SK-N-MC (cell line): ENCODE measurements at regions not wholly inside any gene's neighbourhood (a gene's known extent, or its start where the extent isn't known, plus 50 kb on each side); places are given as distances from the start of the nearest gene placed in this dataset.

ENCODE experiments used
- DNase-seq: peaks from one replicate; pipeline ENCODE4 v3.0.0-alpha.2; 2011; ENCODE audit warnings: low read depth, low spot score
- H3K27ac ChIP-seq: fragments of 200-600 bp; sonication (generic); 2 replicates; pipeline ENCODE4 v1.5.1; 2016; ENCODE audit warnings: mixed run types
- H3K36me3 ChIP-seq: fragments of 200-600 bp; sonication (generic); 2 replicates; pipeline ENCODE4 v1.6.1; 2017; ENCODE audit warnings: antibody characterized with exemption, low read length, mixed read lengths; ENCODE audit not compliant: insufficient read depth
- H3K4me3 ChIP-seq: fragments of 200-600 bp; sonication (generic); 2 replicates; pipeline ENCODE4 v1.5.1; 2016
- H3K9ac ChIP-seq: fragments of 200-600 bp; sonication (generic); 2 replicates; pipeline ENCODE4 v1.8.0; 2017; ENCODE audit warnings: mixed run types, mixed read lengths; ENCODE audit not compliant: insufficient read length
- H3K9me3 ChIP-seq: fragments of 200-600 bp; sonication (generic); 2 replicates; pipeline ENCODE4 v1.6.1; 2017; ENCODE audit warnings: low read depth, mild to moderate bottlenecking, antibody characterized with exemption, low read length, moderate library complexity, mixed read lengths
- EZH2 ChIP-seq: fragments of 200-600 bp; sonication (generic); IDR thresholded peaks from one replicate; pipeline ENCODE4 v1.6.1; 2017; ENCODE audit warnings: antibody characterized with exemption
- FOXP2 ChIP-seq: optimal IDR thresholded peaks from 2 replicates; pipeline ENCODE3; 2011; ENCODE audit warnings: mild to moderate bottlenecking, moderate library complexity; ENCODE audit not compliant: insufficient read depth; ENCODE audit errors: extremely low read length, control extremely low read depth
- POLR2AphosphoS5 ChIP-seq: IDR thresholded peaks from 2 replicates; pipeline ENCODE4 v1.6.1; 2012; ENCODE audit warnings: mild to moderate bottlenecking, low read depth, low read length, borderline replicate concordance

- Histone ChIP-seq H3K27ac (no peak overlapping the region), H3K36me3 (no peaks in the 10 kb centered on the region)
- no peak for DNase-seq
These were observed 104.9 kb upstream of the SOX5 start for GRCh38 chr12:24054416-24054815.

GRCh38 chr12:24049728-24050127 is 100.3 kb upstream of the SOX5 start:
- Histone ChIP-seq H3K36me3 (peaks cover 3% of the 10 kb centered on the region; the same call in 1 of the 2 replicates), H3K9me3 (no peaks in the 10 kb centered on the region; the same call in 1 of the 2 replicates), H3K9ac (no peak overlapping the region), H3K4me3 (no peak overlapping the region), H3K27ac (no peak overlapping the region)
- no peak for DNase-seq
- no peak for TF ChIP-seq EZH2
- TF ChIP-seq POLR2AphosphoS5 = no peak
- no peak for TF ChIP-seq FOXP2

More at GRCh38 chr12:24054416-24054815, 104.9 kb upstream of the SOX5 start:
- no peak overlapping the region for H3K4me3 ChIP-seq
- TF ChIP-seq POLR2AphosphoS5 (no peak), EZH2 (no peak), FOXP2 (no peak)
- H3K9ac ChIP-seq = no peak overlapping the region
- H3K9me3 ChIP-seq = no peaks in the 10 kb centered on the region

- Histone ChIP-seq H3K36me3 (peaks cover 3% of the 10 kb centered on the region; the same call in 1 of the 2 replicates), H3K27ac (no peak overlapping the region), H3K4me3 (no peak overlapping the region), H3K9me3 (no peaks in the 10 kb centered on the region; the same call in 1 of the 2 replicates), H3K9ac (no peak overlapping the region)
- TF ChIP-seq EZH2 (no peak), FOXP2 (no peak), POLR2AphosphoS5 (no peak)
- DNase-seq = no peak
These were observed 99.6 kb upstream of the SOX5 start for GRCh38 chr12:24049101-24049500.

GRCh38 chr12:24048446-24048845 is 99.0 kb upstream of the SOX5 start:
- H3K27ac ChIP-seq = no peak overlapping the region

GRCh38 chr12:24047326-24047725 is 97.9 kb upstream of the SOX5 start:
- no peak overlapping the region for H3K27ac ChIP-seq
- peaks cover 3% of the 10 kb centered on the region; the same call in 1 of the 2 replicates for H3K36me3 ChIP-seq
- no peak overlapping the region for H3K4me3 ChIP-seq
- no peak for TF ChIP-seq FOXP2
- TF ChIP-seq POLR2AphosphoS5 = no peak
- TF ChIP-seq EZH2 = no peak
- no peak overlapping the region for H3K9ac ChIP-seq
- DNase-seq = no peak
- H3K9me3 ChIP-seq = no peaks in the 10 kb centered on the region; the same call in 1 of the 2 replicates

More at GRCh38 chr12:24048446-24048845, 99.0 kb upstream of the SOX5 start:
- peaks cover 3% of the 10 kb centered on the region; the same call in 1 of the 2 replicates for H3K36me3 ChIP-seq
- DNase-seq = no peak
- no peaks in the 10 kb centered on the region; the same call in 1 of the 2 replicates for H3K9me3 ChIP-seq
- TF ChIP-seq EZH2 (no peak), FOXP2 (no peak), POLR2AphosphoS5 (no peak)
- no peak overlapping the region for H3K4me3 ChIP-seq
- no peak overlapping the region for H3K9ac ChIP-seq

- peak overlapping the region; percentile 61 for H3K4me3 ChIP-seq
- DNase-seq = peak; percentile 39
- H3K9ac ChIP-seq = peak overlapping the region; percentile 14
- peak; percentile 89 for TF ChIP-seq FOXP2
- TF ChIP-seq EZH2 = no peak
- TF ChIP-seq POLR2AphosphoS5 = peak; percentile 54; the same call in 1 of the 2 replicates
- peaks cover 3% of the 10 kb centered on the region; the same call in 1 of the 2 replicates for H3K36me3 ChIP-seq
- H3K9me3 ChIP-seq = no peaks in the 10 kb centered on the region; the same call in 1 of the 2 replicates
- peak overlapping the region; percentile 66 for H3K27ac ChIP-seq
These were observed 96.4 kb upstream of the SOX5 start for GRCh38 chr12:24045816-24046257.

GRCh38 chr12:24044941-24045703 is 95.7 kb upstream of the SOX5 start:
- no peaks in the 10 kb centered on the region; the same call in 1 of the 2 replicates for H3K9me3 ChIP-seq
- no peak overlapping the region; the same call in 1 of the 2 replicates for H3K4me3 ChIP-seq
- peak overlapping the region; percentile 30; the same call in 1 of the 2 replicates for H3K27ac ChIP-seq
- DNase-seq = no peak
- peaks cover 3% of the 10 kb centered on the region; the same call in 1 of the 2 replicates for H3K36me3 ChIP-seq
- H3K9ac ChIP-seq = no peak overlapping the region
- TF ChIP-seq POLR2AphosphoS5 (no peak), FOXP2 (no peak), EZH2 (no peak)

GRCh38 chr12:24042651-24043050 is 93.2 kb upstream of the SOX5 start:
- Histone ChIP-seq H3K9ac (no peak overlapping the region), H3K4me3 (no peak overlapping the region), H3K27ac (no peak overlapping the region), H3K9me3 (no peaks in the 10 kb centered on the region), H3K36me3 (no peaks in the 10 kb centered on the region)
- no peak for TF ChIP-seq FOXP2
- TF ChIP-seq POLR2AphosphoS5 = no peak
- no peak for TF ChIP-seq EZH2
- no peak for DNase-seq

GRCh38 chr12:24039113-24039525 is 89.6 kb upstream of the SOX5 start:
- Histone ChIP-seq H3K36me3 (no peaks in the 10 kb centered on the region), H3K27ac (no peak overlapping the region), H3K9ac (no peak overlapping the region), H3K9me3 (no peaks in the 10 kb centered on the region), H3K4me3 (no peak overlapping the region)
- no peak for DNase-seq
- TF ChIP-seq POLR2AphosphoS5 (no peak), EZH2 (no peak), FOXP2 (no peak)
